BE2C (cell line): ENCODE measurements at regions not wholly inside any gene's neighbourhood (a gene's known extent, or its start where the extent isn't known, plus 50 kb on each side); places are given as distances from the start of the nearest gene placed in this dataset.
A peak's percentile ranks its signal among the peaks of the same experiment; 100 is the strongest.

ENCODE experiments used
- DNase-seq: peaks from one replicate; pipeline ENCODE4 v3.0.0-alpha.2; 2020
- H3K27me3 ChIP-seq: fragments of 250-450 bp; sonication (Bioruptor Pico); 2 replicates; pipeline ENCODE4 v1.5.1; 2020; ENCODE audit warnings: mild to moderate bottlenecking
- H3K36me3 ChIP-seq: fragments of 250-450 bp; sonication (Bioruptor Pico); 2 replicates; pipeline ENCODE4 v1.5.1; 2020; ENCODE audit warnings: mild to moderate bottlenecking
- H3K4me1 ChIP-seq: fragments of 250-450 bp; sonication (Bioruptor Pico); 2 replicates; pipeline ENCODE4 v1.5.1; 2020
- H3K4me3 ChIP-seq: 2 replicates; pipeline ENCODE4 v1.5.1; 2011; ENCODE audit warnings: low read depth, low read length
- H3K9me3 ChIP-seq: fragments of 250-450 bp; sonication (Bioruptor Pico); 2 replicates; pipeline ENCODE4 v1.5.1; 2020
- TF ChIP-seq, protein P1 (sequence below): IDR thresholded peaks from 2 replicates; pipeline ENCODE4 v1.5.1; 2012; ENCODE audit warnings: mild to moderate bottlenecking, low read depth, low read length

DNA sequence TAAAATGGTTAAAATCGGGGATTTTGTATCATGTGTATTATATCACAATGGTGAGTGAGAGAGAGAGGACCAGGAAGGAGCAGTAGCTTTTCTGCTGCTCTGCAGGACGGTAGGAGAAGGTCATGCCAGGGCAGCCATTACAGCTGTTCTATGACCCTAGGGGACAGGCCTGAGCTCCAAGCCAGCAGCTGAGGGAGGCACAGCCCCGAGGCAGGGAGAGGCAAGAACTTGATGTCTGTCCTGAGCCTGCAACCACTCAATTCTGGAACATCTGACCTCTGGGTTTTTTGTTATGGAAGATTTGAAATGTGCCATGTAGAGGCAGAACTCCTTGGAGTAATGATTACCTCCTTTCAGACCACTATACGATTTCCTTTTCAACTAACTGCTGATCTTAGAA, 135.8 kb upstream of the SH3BP4 start:
- Histone ChIP-seq H3K4me1 (peaks cover 24% of the 10 kb centered on the region), H3K9me3 (no peaks in the 10 kb centered on the region), H3K4me3 (peak overlapping the region; percentile 14), H3K36me3 (no peaks in the 10 kb centered on the region), H3K27me3 (no peaks in the 10 kb centered on the region)
- peak; percentile 67 for DNase-seq
- TF ChIP-seq, protein P1, sequence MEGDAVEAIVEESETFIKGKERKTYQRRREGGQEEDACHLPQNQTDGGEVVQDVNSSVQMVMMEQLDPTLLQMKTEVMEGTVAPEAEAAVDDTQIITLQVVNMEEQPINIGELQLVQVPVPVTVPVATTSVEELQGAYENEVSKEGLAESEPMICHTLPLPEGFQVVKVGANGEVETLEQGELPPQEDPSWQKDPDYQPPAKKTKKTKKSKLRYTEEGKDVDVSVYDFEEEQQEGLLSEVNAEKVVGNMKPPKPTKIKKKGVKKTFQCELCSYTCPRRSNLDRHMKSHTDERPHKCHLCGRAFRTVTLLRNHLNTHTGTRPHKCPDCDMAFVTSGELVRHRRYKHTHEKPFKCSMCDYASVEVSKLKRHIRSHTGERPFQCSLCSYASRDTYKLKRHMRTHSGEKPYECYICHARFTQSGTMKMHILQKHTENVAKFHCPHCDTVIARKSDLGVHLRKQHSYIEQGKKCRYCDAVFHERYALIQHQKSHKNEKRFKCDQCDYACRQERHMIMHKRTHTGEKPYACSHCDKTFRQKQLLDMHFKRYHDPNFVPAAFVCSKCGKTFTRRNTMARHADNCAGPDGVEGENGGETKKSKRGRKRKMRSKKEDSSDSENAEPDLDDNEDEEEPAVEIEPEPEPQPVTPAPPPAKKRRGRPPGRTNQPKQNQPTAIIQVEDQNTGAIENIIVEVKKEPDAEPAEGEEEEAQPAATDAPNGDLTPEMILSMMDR, result no peak

GRCh38 chr2:234814374-234814773, 137.4 kb upstream of the SH3BP4 start:
- H3K36me3 ChIP-seq, result no peaks in the 10 kb centered on the region
- TF ChIP-seq, protein P1, result no peak
- no peak for DNase-seq
- H3K4me1 ChIP-seq, result peaks cover 24% of the 10 kb centered on the region
- H3K9me3 ChIP-seq, result no peaks in the 10 kb centered on the region
- no peak overlapping the region for H3K4me3 ChIP-seq
- H3K27me3 ChIP-seq, result no peaks in the 10 kb centered on the region

DNA sequence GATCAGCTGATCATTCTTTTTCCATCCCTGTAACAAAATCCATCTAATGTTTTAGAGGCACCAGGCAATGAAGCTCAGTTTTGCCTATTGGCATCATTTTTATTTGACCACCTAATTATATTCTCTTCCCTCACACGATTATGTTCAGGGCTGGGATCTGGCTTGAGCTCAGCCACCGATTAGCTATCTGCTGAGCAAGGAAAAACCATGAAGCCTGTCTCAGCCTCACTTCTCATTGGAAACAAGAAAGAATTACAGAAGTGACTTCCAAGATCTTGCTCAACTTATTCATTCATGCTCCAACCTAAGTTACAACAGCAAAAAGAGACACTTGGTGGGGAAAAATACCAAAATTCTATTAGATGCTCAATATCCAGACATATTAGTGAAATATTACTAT, 139.0 kb upstream of the SH3BP4 start:
- Histone ChIP-seq H3K36me3 (no peaks in the 10 kb centered on the region), H3K27me3 (no peaks in the 10 kb centered on the region), H3K9me3 (no peaks in the 10 kb centered on the region), H3K4me1 (peaks cover 15% of the 10 kb centered on the region), H3K4me3 (no peak overlapping the region)
- DNase-seq, result no peak
- TF ChIP-seq, protein P1, result no peak

DNA sequence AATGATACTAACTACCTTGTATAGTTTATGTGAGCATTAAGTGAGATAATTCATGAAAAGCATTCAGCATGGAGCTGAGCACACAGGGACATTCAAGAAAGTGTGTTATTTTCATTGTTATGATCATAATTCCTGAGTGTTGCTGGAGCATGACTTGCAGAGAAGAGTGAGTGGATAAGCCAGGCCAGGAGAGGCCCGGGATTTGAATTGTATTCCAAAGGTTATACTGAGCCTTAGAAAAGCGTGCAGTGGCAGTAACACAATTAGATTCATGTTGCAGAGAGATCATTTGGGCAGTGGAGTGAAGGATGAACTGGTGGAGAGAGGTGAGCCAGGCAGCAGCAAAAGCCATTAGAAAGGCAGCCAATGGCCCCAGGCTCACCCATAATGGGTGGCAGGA, 142.9 kb upstream of the SH3BP4 start:
- peak; percentile 34 for DNase-seq
- TF ChIP-seq, protein P1, result no peak
- H3K4me1 ChIP-seq, result no peaks in the 10 kb centered on the region; the same call in 1 of the 2 replicates
- no peak overlapping the region for H3K4me3 ChIP-seq
- no peaks in the 10 kb centered on the region for H3K36me3 ChIP-seq
- H3K27me3 ChIP-seq, result no peaks in the 10 kb centered on the region
- H3K9me3 ChIP-seq, result no peaks in the 10 kb centered on the region

DNA sequence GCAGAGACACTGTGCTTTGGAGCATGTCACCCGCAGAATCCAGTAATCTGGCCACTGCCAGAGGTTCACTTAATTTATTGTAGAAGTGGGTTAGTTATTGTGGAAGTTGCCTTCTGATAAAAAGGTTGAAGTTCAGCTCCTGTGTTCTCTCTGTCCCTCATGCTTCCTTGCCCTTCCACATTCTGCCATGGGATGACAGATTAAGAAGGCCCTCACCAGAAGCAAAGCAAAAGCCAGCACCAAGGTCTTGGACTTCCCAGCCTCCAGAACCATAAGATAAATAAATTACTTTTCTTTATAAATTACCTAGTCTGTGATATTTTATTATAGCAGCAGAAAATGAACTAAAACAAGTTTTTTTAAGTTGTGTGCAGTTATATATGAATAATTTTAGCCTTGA, 145.0 kb upstream of the SH3BP4 start:
- Histone ChIP-seq H3K36me3 (no peaks in the 10 kb centered on the region), H3K4me3 (no peak overlapping the region), H3K27me3 (no peaks in the 10 kb centered on the region), H3K9me3 (no peaks in the 10 kb centered on the region), H3K4me1 (no peaks in the 10 kb centered on the region; the same call in 1 of the 2 replicates)
- TF ChIP-seq, protein P1, result no peak
- DNase-seq, result no peak

DNA sequence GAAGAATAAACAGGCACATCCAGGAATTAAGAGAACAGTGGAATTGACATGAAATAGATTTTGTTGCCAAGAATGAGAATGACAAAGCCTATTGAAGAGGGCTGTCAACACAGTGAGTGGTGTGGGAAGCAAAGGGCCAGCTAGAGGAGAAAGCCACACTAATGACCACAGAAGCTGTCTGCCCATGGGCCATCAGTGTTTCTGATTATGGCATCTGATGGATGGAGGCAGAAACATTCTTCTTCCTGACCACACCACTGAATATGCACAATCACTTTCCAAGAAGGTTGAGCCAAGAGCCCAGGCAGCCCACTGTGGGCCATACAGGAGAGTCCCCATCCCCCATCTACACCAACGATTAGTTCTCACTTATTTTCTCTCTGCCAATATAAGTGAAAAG, 146.0 kb upstream of the SH3BP4 start:
- Histone ChIP-seq H3K9me3 (no peaks in the 10 kb centered on the region), H3K4me3 (no peak overlapping the region), H3K4me1 (no peaks in the 10 kb centered on the region; the same call in 1 of the 2 replicates), H3K36me3 (no peaks in the 10 kb centered on the region), H3K27me3 (no peaks in the 10 kb centered on the region)
- DNase-seq, result no peak
- TF ChIP-seq, protein P1, result no peak
